Peyer's patch (tissue), 4 donors: ENCODE measurements at regions not wholly inside any gene's neighbourhood (a gene's known extent, or its start where the extent isn't known, plus 50 kb on each side); places are given as distances from the start of the nearest gene placed in this dataset.

Source experiments
- CTCF ChIP-seq, 6 experiments: fragments of 450-650 bp in 4 of 6; fragments of 200-600 bp in 2 of 6; sonication (generic) in 1 of 6; IDR thresholded peaks; one replicate each; pipeline ENCODE4 v1.5.1; 2017 to 2019; ENCODE audit warnings: antibody characterized with exemption in 6 of 6, mild to moderate bottlenecking in 3 of 6, moderate library complexity in 1 of 6
- POLR2A ChIP-seq, 2 donors: fragments of 450-650 bp; IDR thresholded peaks; one replicate each; pipeline ENCODE4 v1.5.1; 2017; ENCODE audit warnings: antibody characterized with exemption in 2 of 2, mild to moderate bottlenecking in 2 of 2, moderate library complexity in 2 of 2

- TF ChIP-seq POLR2A (IDR thresholded peaks at IDR 0.05) (no peak), CTCF (IDR thresholded peaks at IDR 0.05) (no peak)
These were observed 318.5 kb upstream of the DUSP10 start for GRCh38 chr1:222060210-222060916.
